Spinal cord (tissue), 9 donors: ENCODE measurements at regions not wholly inside any gene's neighbourhood (a gene's known extent, or its start where the extent isn't known, plus 50 kb on each side); places are given as distances from the start of the nearest gene placed in this dataset.

ENCODE experiments used
- DNase-seq, 6 donors: peaks; one replicate each; pipeline versions ENCODE4 v3.0.0 to v3.0.0-alpha.2; 2013 to 2015; ENCODE audit warnings: low spot score in 6 of 6, low read depth in 4 of 6
- H3K27ac ChIP-seq: one replicate; pipeline ENCODE4 v1.5.1; 2013; ENCODE audit warnings: low read depth, low read length, control low read depth
- H3K27me3 ChIP-seq: one replicate; pipeline ENCODE4 v1.6.1; 2013; ENCODE audit warnings: low read length; ENCODE audit not compliant: control insufficient read depth, insufficient read depth
- H3K36me3 ChIP-seq: one replicate; pipeline ENCODE4 v1.6.1; 2013; ENCODE audit warnings: low read length; ENCODE audit not compliant: control insufficient read depth, insufficient read depth
- H3K4me1 ChIP-seq: one replicate; pipeline ENCODE4 v1.6.1; 2013; ENCODE audit warnings: low read length; ENCODE audit not compliant: control insufficient read depth, insufficient read depth
- H3K4me3 ChIP-seq: one replicate; pipeline ENCODE4 v1.5.1; 2013; ENCODE audit warnings: low read depth, low read length, control low read depth
- H3K9me3 ChIP-seq: one replicate; pipeline ENCODE4 v1.6.1; 2013; ENCODE audit warnings: low read length; ENCODE audit not compliant: control insufficient read depth, insufficient read depth
- WGBS: methylation state at CpG from one replicate; pipeline ENCODE4 v1.1.5; 2013; ENCODE audit warnings: missing lambda C conversion rate; ENCODE audit not compliant: insufficient coverage; 5-methylcytosine and 5-hydroxymethylcytosine counted together
- donor health status: healthy.

DNA sequence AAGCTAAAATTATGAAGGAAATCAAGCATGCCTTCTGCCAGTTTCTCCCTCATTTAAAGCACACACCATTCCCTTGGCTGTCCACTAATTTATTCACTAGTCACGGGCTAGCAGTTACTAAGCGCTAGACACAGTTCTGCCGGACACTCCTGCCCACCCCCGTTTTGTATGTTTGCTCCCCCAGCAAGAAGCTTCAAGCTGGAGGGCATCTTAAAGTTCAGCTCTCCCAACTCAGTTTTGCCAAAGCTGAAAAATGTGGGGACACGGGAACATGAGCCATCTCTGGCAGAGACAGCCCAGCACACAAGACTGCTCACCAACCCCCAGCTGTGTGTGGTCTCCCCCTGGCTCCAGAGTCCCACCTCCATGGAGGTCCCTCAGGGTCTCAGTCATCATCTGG, 263.6 kb downstream of the BRD1 start:
- Histone ChIP-seq H3K27me3 (no peaks in the 10 kb centered on the region), H3K27ac (no peak overlapping the region), H3K36me3 (no peaks in the 10 kb centered on the region), H3K4me1 (peaks cover 5% of the 10 kb centered on the region), H3K4me3 (no peak overlapping the region), H3K9me3 (no peaks in the 10 kb centered on the region)
- WGBS: 88% methylated on average over 5 of the region's 5 CpGs
- DNase-seq: no peak

DNA sequence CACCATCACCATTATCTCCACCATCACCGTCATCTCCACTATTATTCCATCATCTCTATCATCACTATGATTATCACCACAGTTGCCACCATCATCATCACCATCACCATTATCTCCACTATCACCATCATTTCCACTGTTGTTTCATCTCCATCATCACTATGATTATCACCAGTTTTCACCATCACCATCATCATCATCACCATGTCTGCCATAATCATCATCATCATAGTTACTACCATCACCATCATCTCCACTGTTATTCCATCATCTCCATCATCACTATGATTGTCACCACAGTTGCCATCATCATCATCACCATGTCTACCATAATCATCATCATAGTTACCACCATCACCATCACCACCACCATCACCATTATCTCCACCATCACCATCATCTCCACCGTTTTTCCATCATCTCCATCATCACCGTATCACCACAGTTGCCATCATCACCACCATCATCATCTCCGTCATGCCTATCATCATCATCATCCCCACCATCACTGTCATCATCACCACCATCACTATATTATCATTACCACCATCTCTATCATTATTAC, 264.9 kb downstream of the BRD1 start:
- DNase-seq: no peak
- Histone ChIP-seq H3K4me1 (no peaks in the 10 kb centered on the region), H3K27me3 (no peaks in the 10 kb centered on the region), H3K36me3 (no peaks in the 10 kb centered on the region), H3K27ac (no peak overlapping the region), H3K4me3 (no peak overlapping the region), H3K9me3 (no peaks in the 10 kb centered on the region)
- 94% methylated on average over 4 of the region's 4 CpGs for WGBS

DNA sequence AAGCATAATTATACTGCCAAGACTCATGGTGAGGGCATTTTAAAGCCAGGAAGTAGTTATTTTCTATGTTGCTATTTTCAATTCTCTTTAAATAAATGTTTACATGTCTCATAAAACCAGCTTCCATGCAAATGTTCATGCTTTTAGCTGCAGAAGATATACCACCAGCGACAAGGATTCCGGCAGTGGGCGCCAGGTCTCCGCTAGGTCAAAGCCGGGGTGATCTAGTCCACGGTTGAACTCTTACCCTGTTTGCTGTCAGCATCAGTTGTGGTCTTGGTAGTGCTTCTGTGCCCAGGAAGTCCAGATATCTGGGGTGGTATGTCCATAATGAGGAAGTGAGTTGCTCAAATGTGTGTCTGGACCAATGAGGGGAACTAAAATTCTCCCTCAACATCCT, 265.7 kb downstream of the BRD1 start:
- 97% methylated on average over 6 of the region's 6 CpGs for WGBS
- H3K9me3 ChIP-seq: no peaks in the 10 kb centered on the region
- no peak for DNase-seq
- no peak overlapping the region for H3K27ac ChIP-seq
- no peaks in the 10 kb centered on the region for H3K27me3 ChIP-seq
- no peak overlapping the region for H3K4me3 ChIP-seq
- no peaks in the 10 kb centered on the region for H3K36me3 ChIP-seq
- no peaks in the 10 kb centered on the region for H3K4me1 ChIP-seq

DNA sequence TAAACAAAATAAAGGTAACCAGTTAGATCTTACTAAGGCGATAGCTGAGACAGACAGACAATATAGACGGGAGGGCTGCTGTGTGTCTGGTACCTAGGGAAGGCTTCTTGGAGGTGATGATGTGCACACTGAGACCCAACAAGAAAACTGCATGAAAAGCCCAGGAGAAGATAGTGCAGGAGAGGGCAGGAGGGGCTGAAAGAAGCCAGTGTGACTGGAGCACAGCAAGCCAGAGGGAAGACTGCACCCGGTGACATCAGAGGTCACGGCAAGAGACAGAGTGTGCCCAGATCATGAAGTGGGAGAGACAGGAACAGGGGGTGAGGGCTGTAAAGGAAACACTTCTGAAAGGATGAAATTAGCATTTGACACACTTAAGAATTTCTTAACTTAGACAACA, 266.3 kb downstream of the BRD1 start:
- 94% methylated on average over 4 of the region's 4 CpGs for WGBS
- peaks cover 2% of the 10 kb centered on the region for H3K9me3 ChIP-seq
- no peaks in the 10 kb centered on the region for H3K27me3 ChIP-seq
- H3K27ac ChIP-seq: no peak overlapping the region
- no peak for DNase-seq
- H3K4me3 ChIP-seq: no peak overlapping the region
- H3K4me1 ChIP-seq: no peaks in the 10 kb centered on the region
- no peaks in the 10 kb centered on the region for H3K36me3 ChIP-seq

DNA sequence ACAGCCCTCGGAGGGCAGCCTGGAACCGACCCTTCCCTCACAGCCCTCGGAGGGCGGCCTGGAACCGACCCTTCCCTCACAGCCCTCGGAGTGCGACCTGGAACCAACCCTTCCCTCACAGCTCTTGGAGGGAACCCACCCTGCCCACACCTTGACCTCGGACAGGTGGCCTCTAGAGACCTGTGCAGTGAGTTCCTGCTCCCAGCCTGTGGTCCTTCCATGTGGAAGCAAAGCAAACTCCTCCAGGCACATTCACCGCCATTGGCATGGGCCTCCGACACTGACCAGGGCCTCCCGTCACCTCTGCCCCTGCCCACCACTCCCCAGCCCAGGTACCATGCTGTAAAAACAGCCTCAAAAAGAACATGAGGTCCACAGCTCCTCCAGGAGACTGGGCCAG, 272.1 kb downstream of the BRD1 start:
- DNase-seq: no peak
- H3K9me3 ChIP-seq: peaks cover 2% of the 10 kb centered on the region
- H3K4me1 ChIP-seq: peaks cover 24% of the 10 kb centered on the region
- no peaks in the 10 kb centered on the region for H3K36me3 ChIP-seq
- H3K27ac ChIP-seq: no peak overlapping the region
- H3K27me3 ChIP-seq: no peaks in the 10 kb centered on the region
- H3K4me3 ChIP-seq: no peak overlapping the region
- WGBS: 98% methylated on average over 11 of the region's 11 CpGs

DNA sequence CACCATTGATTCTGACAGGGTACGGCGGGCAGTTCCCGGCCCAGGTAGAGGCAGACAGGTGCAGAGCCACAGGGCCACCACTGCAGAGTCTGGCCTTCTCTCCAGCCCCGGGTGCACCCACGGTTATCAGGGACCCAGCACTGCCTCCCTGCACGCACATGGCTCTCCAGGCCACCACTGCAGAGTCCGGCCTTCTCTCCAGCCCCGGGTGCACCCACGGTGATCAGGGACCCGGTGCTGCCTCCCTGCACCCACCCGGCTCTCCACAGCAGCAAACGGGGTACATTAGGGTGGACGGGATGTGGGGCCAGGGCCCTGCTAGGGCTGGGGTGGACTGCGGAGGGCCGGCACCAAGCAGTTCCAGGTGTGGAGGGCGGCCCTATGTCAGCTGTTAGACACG, 272.9 kb downstream of the BRD1 start:
- 95% methylated on average over 17 of the region's 17 CpGs for WGBS

DNA sequence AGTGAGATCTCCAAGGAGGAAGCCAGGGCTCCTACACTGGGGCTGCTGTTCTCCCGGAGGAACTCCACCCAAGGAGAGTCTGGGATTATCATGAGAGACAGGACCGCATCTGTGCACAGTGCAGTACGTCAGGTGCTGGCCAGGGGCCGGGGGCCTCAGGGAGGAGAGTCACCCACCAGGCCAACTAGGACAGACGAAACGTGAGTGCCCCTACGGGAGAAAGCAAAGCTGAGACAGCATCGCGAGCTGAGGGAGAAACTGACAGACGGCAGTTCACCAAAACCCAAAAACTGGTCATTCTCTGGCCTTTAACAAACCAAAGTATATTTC, 273.4 kb downstream of the BRD1 start:
- peaks cover 2% of the 10 kb centered on the region for H3K9me3 ChIP-seq
- peaks cover 33% of the 10 kb centered on the region for H3K4me1 ChIP-seq
- no peak overlapping the region for H3K4me3 ChIP-seq
- no peak for DNase-seq
- no peaks in the 10 kb centered on the region for H3K27me3 ChIP-seq
- WGBS: 94% methylated on average over 9 of the region's 10 CpGs
- no peaks in the 10 kb centered on the region for H3K36me3 ChIP-seq
- no peak overlapping the region for H3K27ac ChIP-seq

More for the DNA sequence above, 272.9 kb downstream of the BRD1 start:
- Histone ChIP-seq H3K4me3 (no peak overlapping the region), H3K27me3 (no peaks in the 10 kb centered on the region), H3K9me3 (peaks cover 2% of the 10 kb centered on the region), H3K36me3 (no peaks in the 10 kb centered on the region), H3K4me1 (peaks cover 28% of the 10 kb centered on the region), H3K27ac (no peak overlapping the region)
- no peak for DNase-seq

DNA sequence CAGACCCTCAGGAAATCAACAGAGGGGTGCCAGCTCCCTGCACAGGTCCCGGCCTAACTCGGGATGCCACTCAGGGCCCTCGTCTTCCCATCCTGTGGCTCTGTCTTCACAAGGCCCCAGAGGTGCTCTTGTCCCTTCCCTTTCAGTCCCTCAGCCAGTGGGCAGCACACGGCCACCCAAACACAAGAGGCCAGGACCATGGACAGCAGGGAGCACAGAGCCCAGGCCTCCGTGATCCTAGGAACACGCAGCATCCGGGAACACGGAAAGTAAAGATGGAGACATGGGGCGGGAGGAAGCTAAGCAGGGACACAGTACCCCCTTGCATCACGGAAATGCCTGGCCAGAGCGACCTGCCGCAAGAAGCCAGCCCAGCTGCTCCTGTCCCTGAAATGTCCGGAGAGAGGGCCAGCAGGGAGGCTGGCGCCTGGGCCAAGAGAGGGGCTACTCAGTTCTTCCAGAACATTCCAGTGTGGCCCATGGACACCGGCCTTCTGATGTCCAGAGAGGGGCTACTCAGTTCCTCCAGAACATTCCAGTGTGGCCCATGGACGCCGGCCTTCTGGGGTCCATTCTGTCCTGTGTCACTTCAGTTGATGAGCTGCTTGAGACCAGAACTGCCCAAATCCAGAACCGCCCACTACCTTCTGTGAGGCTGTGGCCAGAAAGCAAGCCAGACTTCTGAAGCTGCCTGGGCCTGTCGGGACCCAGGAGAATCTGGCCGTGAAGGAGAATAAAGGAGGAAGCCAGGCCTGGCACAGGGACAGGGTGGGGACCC, 274.0 kb downstream of the BRD1 start:
- Histone ChIP-seq H3K4me1 (peaks cover 37% of the 10 kb centered on the region), H3K27me3 (no peaks in the 10 kb centered on the region), H3K4me3 (no peak overlapping the region), H3K27ac (no peak overlapping the region), H3K9me3 (peaks cover 2% of the 10 kb centered on the region), H3K36me3 (no peaks in the 10 kb centered on the region)
- 85% methylated on average over 20 of the region's 20 CpGs for WGBS
- DNase-seq: peak in 1 of 6 donors; percentile 26

DNA sequence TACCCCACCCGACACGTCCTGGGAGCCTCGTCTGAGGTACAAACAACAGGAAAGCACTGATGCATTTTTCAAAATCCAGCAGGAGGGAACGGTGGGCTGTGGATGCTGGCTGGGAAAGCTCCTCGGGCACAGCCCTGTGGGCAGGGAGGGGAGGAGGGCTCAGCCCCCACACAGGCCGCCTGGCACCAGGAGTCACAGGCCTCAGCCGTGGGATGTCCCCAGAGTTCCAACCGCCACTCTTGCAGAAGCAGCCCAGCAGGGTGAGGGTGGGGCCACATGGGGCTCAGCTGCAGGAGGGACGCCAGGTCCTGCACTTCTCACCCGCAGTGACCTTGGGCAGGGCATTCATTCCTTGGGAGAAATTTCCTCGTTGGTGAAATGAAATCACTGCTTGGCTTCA, 274.6 kb downstream of the BRD1 start:
- peaks cover 43% of the 10 kb centered on the region for H3K4me1 ChIP-seq
- H3K27ac ChIP-seq: no peak overlapping the region
- H3K36me3 ChIP-seq: no peaks in the 10 kb centered on the region
- H3K9me3 ChIP-seq: peaks cover 2% of the 10 kb centered on the region
- 56% methylated on average over 11 of the region's 11 CpGs for WGBS
- no peak overlapping the region for H3K4me3 ChIP-seq
- H3K27me3 ChIP-seq: no peaks in the 10 kb centered on the region
- DNase-seq: no peak

DNA sequence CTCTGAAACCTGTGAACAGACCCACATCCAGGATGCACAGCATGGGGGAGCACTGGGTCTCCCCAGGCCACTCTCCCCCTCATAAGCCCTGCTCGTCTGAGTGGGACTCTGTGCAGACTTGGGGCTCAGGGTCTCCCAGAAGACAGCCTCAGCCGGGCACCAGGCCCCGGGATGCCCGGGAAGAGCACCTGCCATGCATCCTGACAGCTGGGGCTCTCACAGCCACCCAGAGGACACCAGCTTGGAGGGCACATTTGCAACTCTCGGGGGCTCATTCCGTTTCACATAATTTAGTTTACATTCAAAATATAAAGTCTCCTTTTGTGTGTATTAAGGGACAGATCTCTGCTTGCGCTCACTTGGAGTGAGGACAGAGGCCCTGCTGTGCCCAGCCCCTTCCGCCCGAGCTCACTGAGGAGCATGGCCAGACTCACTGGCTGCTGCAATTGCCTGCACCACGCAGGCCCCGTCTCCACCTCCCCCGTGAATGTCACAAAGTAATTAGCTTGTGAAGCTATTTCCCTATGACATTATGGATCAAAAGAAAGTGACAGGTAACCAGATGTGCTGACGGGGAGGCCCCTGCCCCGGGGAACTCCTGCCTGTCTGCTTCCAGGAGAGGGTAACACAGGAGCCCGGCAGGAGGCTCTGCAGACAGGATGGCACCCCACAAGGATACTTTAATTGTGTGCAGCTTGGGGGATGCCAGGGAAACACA, 275.6 kb downstream of the BRD1 start:
- peak in 2 of 6 donors; percentile 21 to 70 for DNase-seq
- H3K27me3 ChIP-seq: no peaks in the 10 kb centered on the region
- H3K9me3 ChIP-seq: peaks cover 2% of the 10 kb centered on the region
- no peak overlapping the region for H3K27ac ChIP-seq
- no peaks in the 10 kb centered on the region for H3K36me3 ChIP-seq
- no peak overlapping the region for H3K4me3 ChIP-seq
- peaks cover 43% of the 10 kb centered on the region for H3K4me1 ChIP-seq
- WGBS: 58% methylated on average over 9 of the region's 15 CpGs
